ENCODE measurements at regions not wholly inside any gene's neighbourhood (a gene's known extent, or its start where the extent isn't known, plus 50 kb on each side); places are given as distances from the start of the nearest gene placed in this dataset.

GRCh38 chr9:22580788-22581187 lies 134.2 kb downstream of the DMRTA1 start:
- TF ChIP-seq CTCF (IDR thresholded peaks at IDR 0.05) (no peak), POLR2AphosphoS5 (IDR thresholded peaks at IDR 0.05) (no peak), POLR2A (IDR thresholded peaks at IDR 0.05) (no peak)

Data from prostate gland (tissue), 2 donors.